Activated CD4-positive, alpha-beta T cell treated with anti-CD3 and anti-CD28 coated beads, Interleukin-10, Interleukin-2, amounts not matched to agents 100 ng/mL and 50 ng/mL, durations not matched to agents 16 hours and 8 hours (primary cell): ENCODE measurements at regions not wholly inside any gene's neighbourhood (a gene's known extent, or its start where the extent isn't known, plus 50 kb on each side); places are given as distances from the start of the nearest gene placed in this dataset.
A peak's percentile ranks its signal among the peaks of the same experiment; 100 is the strongest.

Source experiments
- DNase-seq: peaks from one replicate; pipeline ENCODE4 v3.0.0-alpha.2; 2020

- DNase-seq = no peak
Measured at GRCh38 chrX:25213611-25214010, 197.8 kb upstream of the ARX start.

- no peak for DNase-seq
Measured at GRCh38 chrX:25207803-25208475, 192.2 kb upstream of the ARX start.

GRCh38 chrX:25206778-25207177 is 191.0 kb upstream of the ARX start:
- DNase-seq = no peak

- no peak for DNase-seq
Measured at GRCh38 chrX:25204182-25204581, 188.4 kb upstream of the ARX start.

GRCh38 chrX:25202827-25203226 is 187.1 kb upstream of the ARX start:
- DNase-seq = no peak

- DNase-seq = no peak
Measured at GRCh38 chrX:25198891-25199290, 183.1 kb upstream of the ARX start.

GRCh38 chrX:25198253-25198652 is 182.5 kb upstream of the ARX start:
- DNase-seq = no peak

- no peak for DNase-seq
Measured at GRCh38 chrX:25196221-25196620, 180.5 kb upstream of the ARX start.

- no peak for DNase-seq
Measured at GRCh38 chrX:25191403-25191802, 175.6 kb upstream of the ARX start.

- no peak for DNase-seq
Measured at GRCh38 chrX:25181775-25182174, 166.0 kb upstream of the ARX start.

GRCh38 chrX:25180242-25180641 is 164.5 kb upstream of the ARX start:
- DNase-seq = no peak

GRCh38 chrX:25178555-25178954 is 162.8 kb upstream of the ARX start:
- no peak for DNase-seq

GRCh38 chrX:25175743-25176142 is 160.0 kb upstream of the ARX start:
- DNase-seq = no peak

- DNase-seq = no peak
Measured at GRCh38 chrX:25175171-25175570, 159.4 kb upstream of the ARX start.

GRCh38 chrX:25166546-25166945 is 150.8 kb upstream of the ARX start:
- DNase-seq = no peak

- no peak for DNase-seq
Measured at GRCh38 chrX:25166145-25166544, 150.4 kb upstream of the ARX start.

- DNase-seq = peak; percentile 2
Measured at GRCh38 chrX:25158635-25159034, 142.9 kb upstream of the ARX start.

- DNase-seq = no peak
Measured at GRCh38 chrX:25156832-25157231, 141.1 kb upstream of the ARX start.

- DNase-seq = no peak
Measured at GRCh38 chrX:25156323-25156722, 140.6 kb upstream of the ARX start.

GRCh38 chrX:25154168-25154567 is 138.4 kb upstream of the ARX start:
- no peak for DNase-seq

GRCh38 chrX:25151749-25152148 is 136.0 kb upstream of the ARX start:
- DNase-seq = no peak

GRCh38 chrX:25144043-25144940 is 128.5 kb upstream of the ARX start:
- peak; percentile 42 for DNase-seq

- DNase-seq = no peak
Measured at GRCh38 chrX:25143596-25143995, 127.8 kb upstream of the ARX start.

GRCh38 chrX:25141684-25142083 is 125.9 kb upstream of the ARX start:
- DNase-seq = no peak
